ENCODE measurements at regions not wholly inside any gene's neighbourhood (a gene's known extent, or its start where the extent isn't known, plus 50 kb on each side); places are given as distances from the start of the nearest gene placed in this dataset.

GRCh38 chr18:51654488-51655326 is 457.2 kb upstream of the MEX3C start:
- no peak for TF ChIP-seq EZH2phosphoT487 (IDR thresholded peaks at IDR 0.05)
- TF ChIP-seq EZH2 (IDR thresholded peaks at IDR 0.05): no peak

Measured in neural progenitor cell (in vitro differentiated cells).